ENCODE measurements at regions not wholly inside any gene's neighbourhood (a gene's known extent, or its start where the extent isn't known, plus 50 kb on each side); places are given as distances from the start of the nearest gene placed in this dataset.
"Not testable (repeated sequence)": the region's sequence is repeated elsewhere in the genome, so short reads cannot be mapped to it uniquely, and the experiment has no call there.

DNA sequence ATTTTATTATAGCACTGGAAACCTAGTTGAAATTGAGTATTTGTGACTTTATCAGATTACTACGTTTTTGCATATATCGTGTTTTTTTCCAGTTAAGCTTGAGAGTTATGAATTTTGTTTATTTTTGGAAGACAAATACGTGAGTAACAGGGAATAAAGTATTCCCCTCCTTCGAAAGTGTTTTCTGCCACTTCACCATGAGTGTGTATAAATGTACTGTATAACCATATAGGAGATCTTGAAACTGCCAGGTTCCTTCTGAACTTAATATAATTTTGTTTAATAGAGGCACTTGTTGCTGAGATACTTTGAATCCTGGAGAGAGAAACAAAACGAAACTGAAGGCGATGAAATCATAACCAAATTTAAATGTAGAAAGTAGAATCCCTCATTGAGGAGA is 1004.4 kb upstream of the ZEB2 start:
- no peak for DNase-seq
- no peak overlapping the region for H3K4me3 Mint-ChIP-seq
- 100% methylated on average over 2 of the region's 6 CpGs for WGBS (ENCODE audit: insufficient coverage)
- Histone ChIP-seq H3K9ac (ENCODE audit: low read length) (no peak overlapping the region), H3K27me3 (replicated peaks in 1 of 4; ENCODE audit: control extremely low read depth in 1 of 4, control insufficient read depth in 3 of 4, insufficient read depth in 4 of 4, low read length in 3 of 4) (no peaks in the 10 kb centered on the region), H3K4me3 (ENCODE audit: control extremely low read depth in 1 of 5, extremely low read depth in 1 of 5, insufficient read depth in 1 of 5, low read depth in 2 of 5, low read length in 4 of 5) (no peak overlapping the region), H4K20me1 (ENCODE audit: control insufficient read depth, insufficient read depth, low read length, poor library complexity, severe bottlenecking) (no peaks in the 10 kb centered on the region), H3K79me2 (ENCODE audit: control insufficient read depth, insufficient read depth, low read length) (no peaks in the 10 kb centered on the region), H2AFZ (ENCODE audit: insufficient read depth, low read depth, low read length, poor library complexity, severe bottlenecking) (no peak overlapping the region), H3K27ac (ENCODE audit: low read length in 2 of 2) (no peak overlapping the region), H3K4me1 (ENCODE audit: control insufficient read depth in 2 of 2, insufficient read depth in 2 of 2, low read length in 2 of 2) (no peaks in the 10 kb centered on the region), H3K36me3 (replicated peaks in 1 of 2; ENCODE audit: control extremely low read depth in 1 of 2, control insufficient read depth in 1 of 2, extremely low read depth in 1 of 2, insufficient read depth in 2 of 2, low read length in 1 of 2) (no peaks in the 10 kb centered on the region), H3K4me2 (replicated peaks; ENCODE audit: low read depth, low read length, poor library complexity, severe bottlenecking) (no peak overlapping the region), H3K9me3 (ENCODE audit: control extremely low read depth in 1 of 3, control insufficient read depth in 2 of 3, insufficient read depth in 1 of 3, low read length in 2 of 3) (peaks cover 0 to 1% (median 0%) of the 10 kb centered on the region in 3 donors)
- no peaks in the 10 kb centered on the region for H3K27me3 Mint-ChIP-seq
- H3K4me1 Mint-ChIP-seq, result peaks cover 2% of the 10 kb centered on the region
- CTCF ChIA-PET, result no interaction called here
- no peak overlapping the region for H3K27ac Mint-ChIP-seq
- intact Hi-C loops (cut with micrococcal nuclease), result no loop called here
- POLR2A ChIA-PET, result no interaction called here
- no peak for TF ChIP-seq EZH2 (IDR thresholded peaks at IDR 0.05; ENCODE audit: borderline replicate concordance, insufficient read depth, low read depth, low read length, poor library complexity, severe bottlenecking)
- TF ChIP-seq CTCF (IDR thresholded peaks at IDR 0.05), result no peak
- ATAC-seq (ENCODE audit: low read depth), result no peak
- H3K9me3 Mint-ChIP-seq (ENCODE audit: insufficient read depth), result peaks cover 5% of the 10 kb centered on the region

DNA sequence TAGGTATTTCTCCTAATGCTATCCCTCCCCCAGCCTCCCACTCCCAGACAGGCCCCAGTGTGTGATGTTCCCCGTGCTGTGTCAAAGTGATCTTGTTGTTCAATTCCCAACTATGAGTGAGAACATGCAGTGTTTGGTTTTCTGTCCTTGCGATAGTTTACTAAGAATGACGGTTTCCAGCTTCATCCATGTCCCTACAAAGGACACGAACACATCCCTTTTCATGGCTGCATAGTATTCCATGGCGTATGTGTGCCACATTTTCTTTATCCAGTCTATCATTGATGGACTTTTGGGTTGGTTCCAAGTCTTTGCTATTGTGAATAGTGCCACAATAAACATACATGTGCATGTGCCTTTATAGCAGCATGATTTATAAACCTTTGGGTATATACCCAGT is 999.3 kb upstream of the ZEB2 start:
- H3K4me1 ChIP-seq (ENCODE audit: control insufficient read depth in 2 of 2, insufficient read depth in 2 of 2, low read length in 2 of 2); H3K4me3 ChIP-seq (ENCODE audit: control extremely low read depth in 1 of 5, extremely low read depth in 1 of 5, insufficient read depth in 1 of 5, low read depth in 2 of 5, low read length in 4 of 5); H3K4me1 Mint-ChIP-seq; H3K79me2 ChIP-seq (ENCODE audit: control insufficient read depth, insufficient read depth, low read length); H2AFZ ChIP-seq (ENCODE audit: insufficient read depth, low read depth, low read length, poor library complexity, severe bottlenecking); H3K36me3 ChIP-seq (replicated peaks in 1 of 2; ENCODE audit: control extremely low read depth in 1 of 2, control insufficient read depth in 1 of 2, extremely low read depth in 1 of 2, insufficient read depth in 2 of 2, low read length in 1 of 2); H3K9me3 ChIP-seq (ENCODE audit: control extremely low read depth in 1 of 3, control insufficient read depth in 2 of 3, insufficient read depth in 1 of 3, low read length in 2 of 3); H3K27ac ChIP-seq (ENCODE audit: low read length in 2 of 2); H3K27me3 ChIP-seq (replicated peaks in 1 of 4; ENCODE audit: control extremely low read depth in 1 of 4, control insufficient read depth in 3 of 4, insufficient read depth in 4 of 4, low read length in 3 of 4); H3K4me2 ChIP-seq (replicated peaks; ENCODE audit: low read depth, low read length, poor library complexity, severe bottlenecking); intact Hi-C loops (cut with micrococcal nuclease); H4K20me1 ChIP-seq (ENCODE audit: control insufficient read depth, insufficient read depth, low read length, poor library complexity, severe bottlenecking); ATAC-seq (ENCODE audit: low read depth); CTCF ChIA-PET; POLR2A ChIA-PET; H3K9ac ChIP-seq (ENCODE audit: low read length); H3K27me3 Mint-ChIP-seq; H3K27ac Mint-ChIP-seq; H3K4me3 Mint-ChIP-seq; DNase-seq; H3K9me3 Mint-ChIP-seq (ENCODE audit: insufficient read depth): not testable (repeated sequence)
- WGBS (ENCODE audit: insufficient coverage), result 80% methylated on average over 1 of the region's 5 CpGs
